Thyroid gland (tissue), 4 donors: ENCODE measurements at regions not wholly inside any gene's neighbourhood (a gene's known extent, or its start where the extent isn't known, plus 50 kb on each side); places are given as distances from the start of the nearest gene placed in this dataset.

ENCODE experiments used
- DNase-seq, 2 donors: peaks; one replicate each; pipeline ENCODE4 v3.0.0-alpha.2; 2019
- H3K27ac ChIP-seq, 3 donors: fragments of 200-600 bp; sonication (generic); 1 replicate in 2 of 3; 2 replicates in 1 of 3; pipeline ENCODE4 v1.5.1; 2016 to 2019; ENCODE audit warnings: mild to moderate bottlenecking in 1 of 3, moderate library complexity in 1 of 3
- H3K27me3 ChIP-seq: fragments of 200-600 bp; sonication (generic); one replicate; pipeline ENCODE4 v1.5.1; 2019
- H3K36me3 ChIP-seq, 2 donors: fragments of 200-600 bp; sonication (generic); one replicate each; pipeline ENCODE4 v1.5.1; 2016 to 2019
- H3K4me1 ChIP-seq, 2 donors: fragments of 200-600 bp; sonication (generic); one replicate each; pipeline ENCODE4 v1.5.1; 2017 to 2019
- H3K4me3 ChIP-seq, 3 donors: fragments of 200-600 bp; sonication (generic); replicated peaks in 1 of 3; 1 replicate in 2 of 3; 2 replicates in 1 of 3; pipeline ENCODE4 v1.5.1; 2016; ENCODE audit warnings: mild to moderate bottlenecking in 1 of 3
- H3K9me3 ChIP-seq: fragments of 200-600 bp; sonication (generic); one replicate; pipeline ENCODE4 v1.5.1; 2017
- CTCF ChIP-seq, 6 experiments: fragments of 200-600 bp in 3 of 6; fragments of 450-650 bp in 3 of 6; sonication (generic) in 3 of 6; IDR thresholded peaks; one replicate each; pipeline ENCODE4 v1.5.1; 2016 to 2019; ENCODE audit warnings: antibody characterized with exemption in 6 of 6, mild to moderate bottlenecking in 2 of 6, inconsistent platforms in 1 of 6, moderate library complexity in 1 of 6
- POLR2A ChIP-seq, 2 donors: fragments of 450-650 bp; IDR thresholded peaks; one replicate each; pipeline ENCODE4 v1.6.1; 2017; ENCODE audit warnings: antibody characterized with exemption in 2 of 2, mild to moderate bottlenecking in 2 of 2, moderate library complexity in 1 of 2
- WGBS, 2 donors: methylation state at CpG; one replicate each; pipeline ENCODE4 v1.1.5; 2017; 5-methylcytosine and 5-hydroxymethylcytosine counted together
- intact Hi-C: fragments of 100-400 bp; cut with DNase I; formaldehyde crosslinking; loops from one replicate; pipeline ENCODE4 v1.15.1; 2023

GRCh38 chr13:22252281-22252830 is 581.5 kb downstream of the FGF9 start:
- Histone ChIP-seq H3K9me3 (no peaks in the 10 kb centered on the region), H3K4me3 (no peak overlapping the region), H3K4me1 (no peaks in the 10 kb centered on the region), H3K36me3 (no peaks in the 10 kb centered on the region), H3K27ac (no peak overlapping the region), H3K27me3 (no peaks in the 10 kb centered on the region)
- WGBS, 2 donors: 86 to 89% methylated on average over 11 of the region's 11 CpGs
- no peak for TF ChIP-seq POLR2A (IDR thresholded peaks at IDR 0.05)
- TF ChIP-seq CTCF (IDR thresholded peaks at IDR 0.05): no peak
- intact Hi-C loops: no loop called here
- no peak for DNase-seq

DNA sequence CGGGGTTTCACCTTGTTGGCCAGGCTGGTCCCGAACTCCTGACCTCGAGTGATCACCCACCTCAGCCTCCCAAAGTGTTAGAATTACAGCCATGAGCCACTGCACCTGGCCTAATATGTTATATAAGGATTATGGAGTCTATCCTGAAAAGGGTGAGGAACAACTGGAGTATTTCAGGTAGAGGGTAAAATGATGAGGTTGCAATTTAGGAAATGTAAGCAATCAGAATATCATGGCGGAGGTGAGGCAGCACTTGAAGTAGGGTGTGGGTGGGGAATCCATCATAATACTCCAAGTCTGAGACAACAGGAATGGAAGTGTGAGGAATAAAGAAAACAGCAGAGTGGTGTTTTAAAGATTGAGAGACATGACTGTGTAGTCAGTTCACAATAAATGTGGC is 582.2 kb downstream of the FGF9 start:
- WGBS, 2 donors: 91 to 96% methylated on average over 4 of the region's 4 CpGs
- intact Hi-C loops: no loop called here

DNA sequence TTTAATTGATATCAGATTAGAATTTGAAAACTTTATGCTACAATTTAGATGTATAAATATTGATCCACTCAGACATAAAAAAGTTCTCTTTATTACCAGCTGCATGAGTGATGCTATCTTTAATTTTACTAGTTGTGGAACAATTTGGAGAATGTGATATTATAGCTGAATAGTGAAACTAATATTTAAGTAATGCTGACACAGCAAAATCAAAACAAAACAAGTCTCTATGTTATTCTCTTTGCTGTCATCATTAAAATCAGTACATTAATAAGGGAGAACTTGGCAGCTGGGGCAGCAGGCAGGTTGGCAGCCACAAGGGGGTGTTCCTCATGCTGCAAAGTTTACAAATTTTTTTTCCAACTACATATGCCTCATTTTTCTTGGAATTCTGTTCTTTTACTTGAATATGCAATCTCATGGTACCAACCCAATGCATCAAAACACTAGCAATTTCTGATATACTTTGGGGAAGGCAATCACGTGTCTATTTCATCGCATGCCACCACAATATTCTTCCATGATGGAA is 585.3 kb downstream of the FGF9 start:
- intact Hi-C loops: no loop called here
- TF ChIP-seq POLR2A (IDR thresholded peaks at IDR 0.05) (no peak), CTCF (IDR thresholded peaks at IDR 0.05) (no peak)
- Histone ChIP-seq H3K27ac (no peak overlapping the region), H3K9me3 (no peaks in the 10 kb centered on the region), H3K36me3 (no peaks in the 10 kb centered on the region), H3K4me1 (no peaks in the 10 kb centered on the region), H3K27me3 (no peaks in the 10 kb centered on the region), H3K4me3 (no peak overlapping the region)
- no peak for DNase-seq
- 83 to 87% methylated on average over 2 of the region's 2 CpGs for WGBS, 2 donors

More for the DNA sequence above, 582.2 kb downstream of the FGF9 start:
- H3K27ac ChIP-seq: no peak overlapping the region
- no peak for TF ChIP-seq CTCF (IDR thresholded peaks at IDR 0.05)
- no peak for TF ChIP-seq POLR2A (IDR thresholded peaks at IDR 0.05)
- H3K4me3 ChIP-seq: no peak overlapping the region
- DNase-seq: no peak
- H3K27me3 ChIP-seq: no peaks in the 10 kb centered on the region
- H3K4me1 ChIP-seq: no peaks in the 10 kb centered on the region
- no peaks in the 10 kb centered on the region for H3K36me3 ChIP-seq
- no peaks in the 10 kb centered on the region for H3K9me3 ChIP-seq

DNA sequence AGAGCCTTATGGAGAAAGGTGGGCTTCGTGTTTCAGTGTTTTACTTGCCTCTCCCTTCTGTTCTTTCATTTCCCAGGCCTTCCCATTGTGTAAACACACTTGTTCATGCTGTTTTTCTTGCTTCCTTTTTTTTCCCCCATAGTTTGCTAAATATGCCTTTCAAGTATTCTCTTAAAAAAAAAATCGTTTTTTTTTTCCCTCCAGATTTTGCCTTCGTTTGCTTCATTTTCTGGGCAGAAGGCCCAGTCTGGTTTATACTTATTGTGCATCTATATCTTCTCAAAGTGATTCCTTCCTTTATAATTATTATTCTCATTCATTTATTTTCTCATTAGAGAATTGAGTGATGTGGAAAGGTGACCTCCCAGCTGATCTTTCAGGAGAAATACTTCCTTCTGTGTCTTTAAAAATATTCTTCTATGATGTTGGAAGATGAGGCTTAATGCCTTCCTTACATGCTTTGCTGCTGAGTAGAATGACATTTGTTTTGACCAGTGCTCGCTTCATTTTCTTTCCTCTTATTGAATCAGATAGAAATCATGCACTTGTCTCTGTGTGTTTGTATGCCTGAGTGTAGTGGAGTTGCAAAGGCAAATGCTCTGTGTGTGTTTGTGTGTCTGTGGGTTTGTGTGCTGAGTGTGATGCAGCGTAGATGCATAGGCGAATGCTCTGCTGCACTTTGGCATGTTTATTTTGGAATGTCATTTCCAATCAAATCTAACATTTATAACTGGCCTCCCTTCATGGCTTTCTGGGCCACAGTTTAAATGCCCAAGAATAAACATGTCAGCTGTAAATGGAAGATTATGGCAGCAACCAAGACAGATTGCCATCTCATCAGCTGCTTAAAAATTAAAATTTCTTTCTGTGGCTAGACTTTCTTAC is 591.4 kb downstream of the FGF9 start:
- Histone ChIP-seq H3K4me3 (no peak overlapping the region), H3K4me1 (no peaks in the 10 kb centered on the region), H3K27me3 (no peaks in the 10 kb centered on the region), H3K27ac (no peak overlapping the region), H3K36me3 (no peaks in the 10 kb centered on the region), H3K9me3 (no peaks in the 10 kb centered on the region)
- TF ChIP-seq POLR2A (IDR thresholded peaks at IDR 0.05): no peak
- no peak for TF ChIP-seq CTCF (IDR thresholded peaks at IDR 0.05)
- WGBS, 2 donors: 32 to 36% methylated on average over 6 of the region's 6 CpGs
- no peak for DNase-seq
- intact Hi-C loops: no loop called here

- no peaks in the 10 kb centered on the region for H3K36me3 ChIP-seq
- TF ChIP-seq CTCF (IDR thresholded peaks at IDR 0.05) (no peak), POLR2A (IDR thresholded peaks at IDR 0.05) (no peak)
- no peak overlapping the region for H3K27ac ChIP-seq
- H3K9me3 ChIP-seq: no peaks in the 10 kb centered on the region
- H3K27me3 ChIP-seq: no peaks in the 10 kb centered on the region
- H3K4me3 ChIP-seq: no peak overlapping the region
- no peak for DNase-seq
- 86 to 95% methylated on average over 2 of the region's 2 CpGs for WGBS, 2 donors
- no peaks in the 10 kb centered on the region for H3K4me1 ChIP-seq
- intact Hi-C loops: no loop called here
Observed at GRCh38 chr13:22263185-22263584, 592.3 kb downstream of the FGF9 start.
